AML-193 (cell line): ENCODE measurements at regions not wholly inside any gene's neighbourhood (a gene's known extent, or its start where the extent isn't known, plus 50 kb on each side); places are given as distances from the start of the nearest gene placed in this dataset.

ENCODE experiments used
- DNase-seq, 2 experiments: peaks; one replicate each; lab custom pipeline; 2025; lab: John Stamatoyannopoulos, UW

DNA sequence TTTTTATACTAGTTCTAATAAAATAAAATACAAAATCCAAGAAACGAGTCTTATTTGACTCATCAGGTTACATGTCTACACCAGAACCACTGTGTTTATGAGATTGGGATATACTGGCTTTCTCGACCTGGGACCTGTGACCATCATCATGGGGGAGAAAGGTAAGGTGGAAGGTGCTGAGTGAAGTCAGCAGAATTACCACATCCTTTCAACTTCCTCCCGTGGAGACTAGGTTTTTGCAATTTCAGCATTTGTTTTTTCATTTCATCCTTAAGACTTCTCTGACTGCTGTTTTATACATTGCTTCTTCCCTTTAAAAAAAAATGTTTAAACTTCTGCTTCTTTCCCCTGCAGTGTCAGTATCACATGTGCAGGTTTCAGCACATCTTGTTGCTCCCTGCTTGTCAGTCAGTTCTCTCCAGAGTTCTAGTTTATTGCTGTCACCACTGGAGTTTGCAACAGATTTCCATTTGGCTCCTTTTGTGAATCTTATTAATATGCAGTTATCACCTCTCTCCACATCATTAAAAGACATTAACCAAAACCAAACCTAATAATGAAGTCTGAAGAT is 60.4 kb upstream of the HAO2 start:
- no peak for DNase-seq

DNA sequence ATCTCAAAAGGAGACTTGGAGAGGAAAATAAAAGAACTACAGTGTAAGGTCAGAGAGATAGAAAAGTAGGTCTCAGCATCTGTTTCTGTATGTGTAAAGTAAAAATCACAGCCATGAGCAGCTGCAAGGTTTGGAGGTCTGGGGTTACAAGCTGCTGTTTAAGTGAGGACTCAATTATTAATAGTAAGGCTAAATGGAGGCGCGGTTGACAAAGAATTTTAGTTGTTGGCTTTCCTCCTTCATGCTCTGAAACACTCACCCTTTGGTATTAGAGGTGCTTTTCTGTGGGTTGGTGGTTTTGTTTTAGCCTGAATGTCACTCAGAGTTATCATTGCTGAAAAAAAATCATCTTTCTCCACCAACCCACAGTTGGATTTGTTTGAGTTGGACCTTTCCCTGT is 59.8 kb upstream of the HAO2 start:
- DNase-seq = no peak

DNA sequence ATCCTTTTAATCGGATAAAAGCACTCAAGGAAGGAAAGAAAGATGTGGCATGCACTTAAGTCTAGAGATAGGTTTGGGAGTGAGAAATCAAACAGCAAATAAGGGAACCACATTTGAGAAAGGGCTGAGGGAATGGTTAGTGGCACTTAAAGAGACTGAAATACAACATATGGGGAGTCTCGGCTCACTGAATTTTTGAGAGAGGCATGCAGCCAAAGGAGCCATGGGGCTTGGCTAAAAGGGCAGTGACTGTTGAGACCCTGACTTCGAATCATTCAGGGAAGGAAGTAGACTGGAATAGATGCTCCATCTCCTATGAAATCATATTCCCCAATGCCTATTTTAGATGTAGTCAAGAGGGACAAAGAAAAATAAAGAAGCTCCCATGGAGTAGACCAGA is 58.3 kb upstream of the HAO2 start:
- DNase-seq = no peak

DNA sequence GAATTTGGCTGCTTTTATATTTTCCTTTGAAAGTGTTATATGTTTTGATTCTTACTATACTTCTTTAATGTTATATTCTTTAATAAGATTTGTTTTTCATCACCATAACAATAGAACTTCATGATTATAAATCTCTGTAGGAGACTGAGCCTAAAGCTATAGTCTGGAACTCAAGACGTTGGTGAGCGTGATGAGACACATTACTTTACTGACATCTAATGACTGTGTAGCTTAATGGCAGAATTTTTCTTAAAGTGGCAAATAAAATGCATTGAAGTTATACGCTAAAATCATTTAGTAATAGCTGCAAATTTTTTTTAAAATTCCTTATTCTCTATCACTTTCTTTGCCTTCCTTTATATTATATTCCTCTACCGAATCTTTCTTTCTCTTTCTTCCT is 56.1 kb upstream of the HAO2 start:
- no peak for DNase-seq

DNA sequence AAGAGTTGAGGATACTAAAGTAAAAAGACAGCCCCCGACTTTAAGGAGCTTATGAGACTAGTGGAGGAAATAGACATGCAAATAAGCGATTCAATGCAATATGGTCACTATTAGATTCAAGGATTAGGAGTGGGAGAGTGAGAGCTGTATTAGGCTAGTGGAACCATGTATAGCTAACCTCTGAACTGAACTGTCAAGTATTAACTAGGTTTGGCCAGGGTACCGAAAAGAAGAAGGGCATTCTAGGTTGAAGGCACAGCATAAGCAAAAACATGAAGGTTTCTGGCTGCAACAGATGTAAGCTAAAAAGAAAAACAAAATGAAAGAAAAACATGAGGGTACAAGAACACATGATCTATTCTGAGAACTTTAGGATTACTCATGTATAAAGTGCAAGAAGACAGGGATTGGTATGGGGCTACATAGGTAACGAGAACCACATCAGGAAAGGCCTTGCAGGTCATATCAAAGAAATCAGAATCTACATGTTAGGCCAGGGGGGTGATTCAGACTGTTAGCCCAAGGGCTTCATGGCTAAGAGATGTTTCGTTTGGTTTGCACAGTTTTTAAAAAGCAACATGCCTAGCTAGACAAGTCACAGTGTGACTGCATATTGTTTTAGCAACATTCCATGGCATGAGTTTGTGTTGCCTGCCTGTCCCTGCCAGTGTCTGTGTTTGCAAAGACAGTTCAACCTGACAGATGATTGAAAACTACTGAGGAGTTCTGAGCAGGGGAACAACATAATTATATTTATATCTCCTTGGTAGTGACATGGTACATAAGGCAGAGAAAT is 54.4 kb upstream of the HAO2 start:
- DNase-seq = no peak

DNA sequence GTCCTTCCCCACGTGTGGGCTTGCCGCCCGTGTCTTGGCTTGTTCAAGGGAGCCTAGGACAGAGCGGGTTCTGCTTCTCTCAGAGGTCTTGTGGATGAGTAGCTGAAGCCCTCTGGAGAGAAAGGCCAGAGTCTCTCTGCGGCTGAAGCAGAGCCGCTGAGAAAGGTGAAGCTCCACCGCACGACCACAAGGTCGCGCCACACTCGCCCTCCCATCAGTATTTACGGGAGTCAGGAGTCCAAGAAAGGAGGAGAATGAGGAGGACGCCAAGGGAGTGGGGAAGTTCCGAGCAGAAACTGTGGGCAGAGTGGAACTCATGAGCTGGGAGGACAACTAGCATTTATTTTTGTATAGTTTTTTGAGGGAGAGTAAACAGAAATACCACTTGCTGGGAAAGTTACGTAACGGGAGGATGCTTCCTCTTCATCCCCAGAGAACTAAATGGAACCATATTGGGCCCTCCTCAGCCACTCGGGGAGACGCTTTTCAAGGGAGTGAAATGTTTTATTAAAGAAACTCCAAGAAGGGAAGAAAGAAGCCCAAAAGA is 51.6 kb upstream of the HAO2 start:
- no peak for DNase-seq

DNA sequence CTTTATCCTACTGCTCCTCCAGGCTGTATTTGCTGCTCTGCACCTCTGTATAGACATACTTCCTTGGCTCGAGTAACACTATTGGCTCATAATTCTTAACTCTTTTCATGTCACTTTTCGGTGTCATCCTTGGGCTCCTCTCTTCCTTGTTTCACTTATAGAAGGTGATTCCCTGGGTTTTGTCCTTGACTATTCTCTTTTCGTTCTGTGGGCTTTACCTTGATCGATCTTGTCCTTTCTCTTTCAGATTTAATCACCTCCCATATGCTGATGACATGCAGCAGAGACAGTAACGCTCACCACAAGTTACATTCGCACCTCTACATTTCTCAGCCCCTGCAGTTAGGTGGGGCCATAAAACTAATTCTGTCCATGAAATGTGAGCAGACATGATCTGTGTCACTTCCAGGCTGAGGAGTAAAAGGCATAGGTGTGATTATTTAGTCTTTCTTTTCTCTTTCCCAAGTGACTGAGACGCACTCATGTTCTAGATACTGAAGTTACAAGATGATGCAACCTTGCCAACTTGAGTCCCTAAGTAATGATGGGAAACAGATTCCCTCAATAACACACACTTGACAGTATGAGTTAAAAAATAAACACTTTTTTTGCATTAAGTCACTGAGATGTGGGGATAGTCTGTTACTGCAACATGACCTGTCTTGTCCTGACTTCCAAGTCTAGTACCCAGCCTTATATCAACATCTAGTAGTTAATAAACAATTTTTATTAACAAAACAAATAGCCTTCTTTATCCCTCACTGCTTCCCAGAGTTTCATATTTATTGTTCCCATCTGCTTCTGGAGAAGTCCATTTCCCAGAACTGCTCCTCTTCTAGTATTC is 49.9 kb upstream of the HAO2 start:
- DNase-seq = no peak
